Glutamatergic neuron (in vitro differentiated cells): ENCODE measurements at regions not wholly inside any gene's neighbourhood (a gene's known extent, or its start where the extent isn't known, plus 50 kb on each side); places are given as distances from the start of the nearest gene placed in this dataset.

ENCODE experiments used
- DNase-seq: peaks from one replicate; pipeline ENCODE4 v3.0.0; 2022
- H3K27ac Mint-ChIP-seq: one replicate; pipeline ENCODE4 v1.8.0; 2020; ENCODE audit warnings: mild to moderate bottlenecking, mixed read lengths, inconsistent platforms; ENCODE audit not compliant: unreplicated experiment
- H3K27me3 Mint-ChIP-seq: one replicate; pipeline ENCODE4 v1.8.0; 2020; ENCODE audit warnings: mild to moderate bottlenecking, moderate library complexity, mixed read lengths, inconsistent platforms; ENCODE audit not compliant: unreplicated experiment
- H3K36me3 Mint-ChIP-seq: one replicate; pipeline ENCODE4 v1.8.0; 2020; ENCODE audit warnings: mild to moderate bottlenecking, mixed read lengths, inconsistent platforms; ENCODE audit not compliant: unreplicated experiment
- H3K4me1 Mint-ChIP-seq: one replicate; pipeline ENCODE4 v1.8.0; 2020; ENCODE audit warnings: mild to moderate bottlenecking, low read depth, mixed read lengths, inconsistent platforms; ENCODE audit not compliant: unreplicated experiment
- H3K4me3 Mint-ChIP-seq: one replicate; pipeline ENCODE4 v1.8.0; 2020; ENCODE audit warnings: mild to moderate bottlenecking, mixed read lengths, inconsistent platforms; ENCODE audit not compliant: unreplicated experiment
- H3K9me3 Mint-ChIP-seq: one replicate; pipeline ENCODE4 v1.8.0; 2020; ENCODE audit warnings: mild to moderate bottlenecking, moderate library complexity, mixed read lengths, inconsistent platforms; ENCODE audit not compliant: unreplicated experiment
- TF ChIP-seq, protein P1 (sequence below): fragments of 200-600 bp; sonication (generic); IDR thresholded peaks from one replicate; pipeline ENCODE4 v1.5.0; 2021; ENCODE audit not compliant: partially characterized antibody, unreplicated experiment

DNA sequence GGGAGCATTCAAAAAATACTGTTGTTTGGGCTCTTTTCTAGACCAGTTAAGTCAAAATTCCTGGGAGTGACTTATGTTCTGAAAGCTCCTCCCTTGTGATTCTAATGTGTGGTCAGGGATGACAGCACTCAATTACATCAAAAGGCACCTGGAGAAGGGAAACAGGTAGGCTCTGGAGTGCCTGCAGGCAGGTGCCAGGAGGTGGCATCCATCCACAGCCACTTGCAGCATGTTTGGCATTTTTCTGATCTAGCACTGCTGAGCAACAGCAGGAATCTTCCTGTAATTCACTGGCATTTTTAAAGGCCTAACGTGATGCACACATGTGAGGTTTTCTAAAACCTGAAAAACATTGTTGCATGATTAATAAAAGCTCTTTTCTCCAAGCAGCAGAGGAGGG is 94.6 kb downstream of the CCNA1 start:
- H3K9me3 Mint-ChIP-seq = peaks cover 5% of the 10 kb centered on the region
- H3K4me3 Mint-ChIP-seq = no peak overlapping the region
- no peaks in the 10 kb centered on the region for H3K27me3 Mint-ChIP-seq
- H3K36me3 Mint-ChIP-seq = no peaks in the 10 kb centered on the region
- H3K27ac Mint-ChIP-seq = no peak overlapping the region
- H3K4me1 Mint-ChIP-seq = peaks cover 4% of the 10 kb centered on the region
- DNase-seq = no peak
- TF ChIP-seq, protein P1, sequence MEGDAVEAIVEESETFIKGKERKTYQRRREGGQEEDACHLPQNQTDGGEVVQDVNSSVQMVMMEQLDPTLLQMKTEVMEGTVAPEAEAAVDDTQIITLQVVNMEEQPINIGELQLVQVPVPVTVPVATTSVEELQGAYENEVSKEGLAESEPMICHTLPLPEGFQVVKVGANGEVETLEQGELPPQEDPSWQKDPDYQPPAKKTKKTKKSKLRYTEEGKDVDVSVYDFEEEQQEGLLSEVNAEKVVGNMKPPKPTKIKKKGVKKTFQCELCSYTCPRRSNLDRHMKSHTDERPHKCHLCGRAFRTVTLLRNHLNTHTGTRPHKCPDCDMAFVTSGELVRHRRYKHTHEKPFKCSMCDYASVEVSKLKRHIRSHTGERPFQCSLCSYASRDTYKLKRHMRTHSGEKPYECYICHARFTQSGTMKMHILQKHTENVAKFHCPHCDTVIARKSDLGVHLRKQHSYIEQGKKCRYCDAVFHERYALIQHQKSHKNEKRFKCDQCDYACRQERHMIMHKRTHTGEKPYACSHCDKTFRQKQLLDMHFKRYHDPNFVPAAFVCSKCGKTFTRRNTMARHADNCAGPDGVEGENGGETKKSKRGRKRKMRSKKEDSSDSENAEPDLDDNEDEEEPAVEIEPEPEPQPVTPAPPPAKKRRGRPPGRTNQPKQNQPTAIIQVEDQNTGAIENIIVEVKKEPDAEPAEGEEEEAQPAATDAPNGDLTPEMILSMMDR = no peak

DNA sequence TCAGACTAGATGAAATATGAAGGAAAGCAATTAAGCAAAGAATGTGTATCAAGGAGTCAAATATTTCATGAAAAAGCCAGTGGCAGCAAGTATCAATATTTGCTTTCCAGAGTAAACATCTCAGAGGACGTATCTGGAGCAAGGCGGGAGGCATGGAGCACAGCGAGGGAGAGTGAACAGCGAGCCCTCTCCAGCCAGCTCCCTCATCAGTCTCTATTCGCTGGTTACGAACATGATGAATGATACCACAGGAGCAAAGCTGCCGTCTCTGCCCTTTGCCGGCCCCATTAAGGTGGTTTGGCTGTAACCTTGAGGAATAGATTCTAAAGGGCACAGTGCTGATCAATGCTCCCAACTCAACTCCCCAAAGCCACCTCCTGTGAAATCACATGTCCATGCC is 95.8 kb downstream of the CCNA1 start:
- TF ChIP-seq, protein P1 = no peak
- DNase-seq = no peak
- Mint-ChIP-seq H3K27me3 (no peaks in the 10 kb centered on the region), H3K4me3 (no peak overlapping the region), H3K9me3 (peaks cover 5% of the 10 kb centered on the region), H3K36me3 (no peaks in the 10 kb centered on the region), H3K27ac (no peak overlapping the region), H3K4me1 (peaks cover 4% of the 10 kb centered on the region)

- Mint-ChIP-seq H3K36me3 (no peaks in the 10 kb centered on the region), H3K9me3 (peaks cover 5% of the 10 kb centered on the region), H3K27ac (no peak overlapping the region), H3K4me1 (peaks cover 4% of the 10 kb centered on the region), H3K4me3 (no peak overlapping the region), H3K27me3 (no peaks in the 10 kb centered on the region)
- TF ChIP-seq, protein P1 = no peak
- DNase-seq = no peak
Measured at GRCh38 chr13:36530050-36530789, 97.9 kb downstream of the CCNA1 start.

GRCh38 chr13:36530861-36531590 is 98.7 kb downstream of the CCNA1 start:
- H3K4me1 Mint-ChIP-seq = peaks cover 4% of the 10 kb centered on the region
- H3K36me3 Mint-ChIP-seq = no peaks in the 10 kb centered on the region
- no peak for DNase-seq
- peaks cover 5% of the 10 kb centered on the region for H3K9me3 Mint-ChIP-seq
- TF ChIP-seq, protein P1 = no peak
- no peak overlapping the region for H3K4me3 Mint-ChIP-seq
- no peaks in the 10 kb centered on the region for H3K27me3 Mint-ChIP-seq
- H3K27ac Mint-ChIP-seq = no peak overlapping the region
